NCI-H524 treated with DMSO at 0.1 percent for 48 hours (cell line): ENCODE measurements at regions not wholly inside any gene's neighbourhood (a gene's known extent, or its start where the extent isn't known, plus 50 kb on each side); places are given as distances from the start of the nearest gene placed in this dataset.

Experiments
- DNase-seq: peaks from one replicate; lab custom pipeline; 2025; lab: John Stamatoyannopoulos, UW

DNA sequence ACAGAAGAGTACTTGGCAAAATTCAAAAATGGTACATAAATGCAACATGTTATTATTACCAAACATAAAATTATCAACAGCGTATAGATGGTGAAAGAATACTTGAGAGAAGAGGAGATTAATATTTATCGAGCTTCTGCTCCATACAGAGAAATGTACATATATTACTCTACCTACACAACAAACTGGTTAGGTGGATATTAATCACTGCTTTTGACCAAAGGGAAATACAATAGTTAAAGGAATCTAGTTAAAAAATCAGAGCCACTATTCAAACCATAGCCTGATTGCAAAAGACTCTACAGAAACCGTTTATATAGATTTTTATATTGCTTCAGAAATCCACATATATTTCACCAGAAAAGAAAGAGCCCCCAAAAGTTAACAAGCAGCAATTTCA is 379.3 kb upstream of the PRMT6 start:
- DNase-seq: no peak

DNA sequence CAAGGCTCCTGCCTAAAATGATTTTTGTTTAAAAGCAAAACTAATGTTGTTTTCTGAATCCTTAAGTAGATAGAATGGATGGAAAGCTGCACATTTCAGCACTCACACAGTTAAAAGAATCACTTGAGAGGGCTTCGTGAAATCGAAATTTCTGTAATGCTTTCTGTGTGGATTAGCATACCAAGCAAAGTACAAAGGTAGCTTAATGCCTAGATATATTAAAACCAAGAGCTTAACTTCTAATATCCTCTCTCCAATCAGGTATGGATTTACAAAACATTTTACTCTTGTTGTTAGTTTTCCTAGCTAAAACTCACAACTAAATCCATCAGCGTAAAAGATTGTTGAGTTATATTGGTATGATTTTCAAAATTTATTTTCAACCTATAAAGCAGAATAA is 378.8 kb upstream of the PRMT6 start:
- DNase-seq: no peak

- DNase-seq: no peak
Measured at GRCh38 chr1:106678279-106679050, 378.0 kb upstream of the PRMT6 start.

DNA sequence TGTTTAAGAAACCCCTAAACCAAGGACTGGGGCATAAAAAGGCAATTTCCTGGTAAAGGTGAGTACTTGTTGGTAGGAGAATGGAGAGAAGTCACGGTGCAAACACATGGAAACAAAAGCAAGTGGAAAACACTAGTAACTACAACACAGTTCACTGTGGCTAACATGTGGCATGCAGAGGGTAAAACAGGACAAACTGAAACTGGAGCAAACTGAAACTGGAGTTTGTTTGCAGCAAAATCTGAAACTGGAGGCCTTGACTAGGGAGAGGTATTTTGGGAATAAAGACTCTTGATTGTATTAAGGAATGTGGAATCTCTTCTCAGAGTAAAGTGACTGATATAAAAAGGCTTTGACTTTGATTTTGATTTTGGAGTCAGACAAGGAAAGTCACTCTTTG is 376.3 kb upstream of the PRMT6 start:
- DNase-seq: no peak

DNA sequence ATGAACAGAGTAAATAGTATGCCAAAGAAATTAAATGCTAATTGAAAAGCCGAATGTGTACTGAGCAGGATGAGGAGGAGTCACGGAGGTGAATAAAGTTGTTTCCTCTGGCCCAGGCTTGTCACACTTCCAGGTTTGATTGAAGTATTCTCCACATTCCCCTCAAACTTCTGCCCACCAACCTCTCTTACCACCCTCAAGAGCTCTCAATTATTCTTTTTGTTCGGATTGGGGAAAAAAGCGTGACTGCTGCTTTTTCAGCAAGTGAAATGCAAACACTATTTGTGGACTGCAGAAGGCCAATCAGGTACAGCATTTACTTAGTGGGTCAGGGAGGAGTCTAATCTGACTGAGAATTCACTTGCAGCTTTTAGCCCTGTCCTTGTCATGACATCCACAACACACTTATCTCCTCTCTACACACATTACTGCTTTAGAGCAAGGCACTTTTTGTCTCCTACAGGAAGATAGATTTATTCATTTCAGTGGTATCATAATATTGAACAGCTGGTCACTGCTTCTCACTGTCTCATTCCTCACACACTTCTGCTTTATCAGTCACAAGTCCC is 375.6 kb upstream of the PRMT6 start:
- DNase-seq: no peak

DNA sequence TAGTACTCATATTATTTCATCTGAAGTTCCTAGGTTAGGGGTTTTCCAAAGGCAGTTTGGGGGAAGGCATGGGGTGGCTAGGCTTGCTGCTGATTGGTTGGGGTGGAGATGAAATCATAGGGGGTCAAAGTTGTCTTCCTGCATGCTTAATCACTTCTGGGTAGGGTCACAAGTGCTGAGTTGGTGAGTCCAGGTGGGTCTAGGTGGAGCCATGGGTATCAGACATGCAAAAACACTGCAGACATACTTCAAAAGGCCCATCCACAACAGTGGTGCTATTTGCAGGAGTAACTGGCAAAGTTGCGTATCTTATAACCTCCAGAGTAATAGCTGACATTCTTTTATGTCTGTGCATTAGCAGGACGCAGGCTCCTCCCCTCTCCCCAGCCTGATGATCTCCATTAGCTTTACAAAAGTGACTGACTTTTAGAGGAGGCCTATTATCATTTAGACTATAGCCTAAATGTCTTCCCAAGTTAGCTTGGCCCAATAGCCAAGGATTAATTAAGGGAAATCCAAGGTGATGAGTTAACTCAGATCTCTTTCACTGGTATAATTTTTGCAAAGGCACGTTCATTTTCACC is 374.4 kb upstream of the PRMT6 start:
- DNase-seq: no peak

GRCh38 chr1:106688446-106688845 is 368.0 kb upstream of the PRMT6 start:
- no peak for DNase-seq

GRCh38 chr1:106698660-106699059 is 357.8 kb upstream of the PRMT6 start:
- no peak for DNase-seq

DNA sequence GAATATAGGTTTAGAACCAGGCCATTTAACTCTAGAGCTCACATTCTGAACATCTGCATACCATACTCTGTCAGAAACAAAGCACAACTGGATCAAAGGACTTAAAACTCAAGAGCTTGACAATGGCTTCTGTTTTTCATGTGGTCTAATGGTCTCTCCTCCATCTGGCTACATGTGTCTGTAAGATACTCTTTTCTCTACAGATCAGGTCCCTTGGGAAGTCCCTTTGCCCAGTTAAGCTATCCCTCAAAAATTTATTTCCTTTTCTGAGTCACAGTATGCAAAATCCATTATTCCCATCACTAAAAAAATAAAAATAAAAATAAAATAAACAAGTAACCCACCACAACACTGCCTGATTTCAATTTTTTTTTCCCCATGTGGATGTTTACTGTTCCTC is 357.0 kb upstream of the PRMT6 start:
- peak; percentile 34 for DNase-seq

GRCh38 chr1:106700211-106700610 is 356.3 kb upstream of the PRMT6 start:
- no peak for DNase-seq

DNA sequence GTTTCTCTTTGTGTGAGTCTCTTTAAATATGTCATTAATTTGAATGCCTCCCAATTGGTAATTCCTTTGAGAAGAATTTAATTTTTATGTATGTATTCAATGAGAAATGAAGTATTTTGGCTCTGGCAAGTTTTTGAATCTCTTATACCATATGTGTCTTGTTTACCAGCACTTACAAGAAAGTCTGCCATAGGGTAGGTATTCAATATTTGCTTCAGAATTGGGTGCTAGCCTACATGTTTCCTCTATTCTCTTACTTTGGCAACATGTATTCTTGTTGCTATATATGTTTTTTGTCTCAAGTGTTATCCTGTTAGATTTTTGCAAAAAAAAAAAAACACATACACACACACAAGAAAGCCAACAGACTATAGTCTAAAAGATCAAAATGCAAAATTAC is 350.5 kb upstream of the PRMT6 start:
- DNase-seq: no peak

DNA sequence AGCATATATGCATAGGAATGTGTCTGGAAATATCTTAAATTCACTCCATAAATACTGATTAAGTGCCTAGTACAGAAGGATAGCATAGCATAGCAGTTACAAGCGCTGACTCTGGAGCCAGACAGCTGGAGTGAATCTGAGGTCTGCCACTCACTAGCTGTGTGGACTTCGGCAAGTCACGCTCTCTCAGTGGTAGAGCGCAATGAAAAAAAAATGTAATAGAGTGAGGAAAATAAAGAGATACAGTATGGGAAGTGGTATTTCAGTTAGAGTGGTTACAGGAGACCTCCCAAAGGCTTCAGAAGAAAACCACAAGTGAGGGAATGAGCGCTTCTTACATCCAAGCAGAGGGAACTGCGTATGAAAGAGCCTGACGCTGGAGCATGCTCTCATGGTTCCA is 338.9 kb upstream of the PRMT6 start:
- no peak for DNase-seq

- no peak for DNase-seq
Measured at GRCh38 chr1:106721790-106722189, 334.7 kb upstream of the PRMT6 start.

GRCh38 chr1:106722466-106722865 is 334.0 kb upstream of the PRMT6 start:
- no peak for DNase-seq

- no peak for DNase-seq
Measured at GRCh38 chr1:106727171-106727570, 329.3 kb upstream of the PRMT6 start.

DNA sequence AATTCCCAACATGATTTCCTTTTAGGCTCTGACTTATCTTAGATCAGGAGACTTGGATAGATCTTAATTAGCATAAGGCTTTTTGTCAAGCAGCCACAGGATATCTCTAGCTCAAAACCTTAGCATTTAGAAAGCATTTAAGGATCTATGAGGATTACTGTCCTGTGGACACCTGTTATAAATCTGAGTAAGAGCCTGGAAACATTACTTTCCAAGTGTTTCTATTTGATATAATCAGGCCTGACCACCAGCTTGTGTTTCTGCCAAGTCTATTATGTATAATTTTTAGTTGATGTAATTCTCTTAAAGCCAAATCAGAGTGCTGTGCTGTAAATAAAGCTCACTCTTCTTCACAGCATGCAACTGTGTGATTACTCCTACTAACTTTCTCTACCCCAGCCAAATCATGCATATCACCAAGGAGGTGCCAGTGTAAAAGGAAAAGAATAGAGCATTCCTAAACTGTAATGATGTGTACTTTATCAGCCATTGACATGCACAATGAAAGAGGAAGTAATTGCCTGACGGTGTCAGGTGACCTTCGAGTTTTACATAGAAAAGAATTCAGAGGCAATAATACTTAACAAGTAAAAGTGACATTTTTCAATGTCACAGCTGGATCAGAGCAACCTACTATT is 309.9 kb upstream of the PRMT6 start:
- peak; percentile 48 for DNase-seq

- DNase-seq: no peak
Measured at GRCh38 chr1:106747232-106747631, 309.2 kb upstream of the PRMT6 start.

DNA sequence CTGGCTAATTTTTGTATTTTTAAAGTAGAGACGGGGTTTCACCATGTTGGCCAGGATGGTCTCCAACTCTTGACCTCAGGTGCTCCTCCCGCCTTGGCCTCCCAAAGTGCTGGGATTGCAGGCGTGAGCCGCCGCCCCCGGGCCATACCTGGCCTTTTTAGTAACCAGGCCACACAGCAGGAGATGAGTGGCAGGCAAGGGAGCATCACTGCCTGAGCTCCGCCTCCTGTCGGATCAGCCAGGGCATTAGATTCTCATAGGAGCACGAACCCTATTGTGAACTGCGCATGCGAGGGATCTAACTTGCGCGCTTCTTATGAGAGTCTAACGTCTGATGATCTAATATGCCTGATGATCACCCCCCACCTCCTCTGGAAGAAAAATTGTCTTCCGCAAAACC is 308.7 kb upstream of the PRMT6 start:
- no peak for DNase-seq

- DNase-seq: no peak
Measured at GRCh38 chr1:106748606-106749005, 307.9 kb upstream of the PRMT6 start.

- no peak for DNase-seq
Measured at GRCh38 chr1:106749491-106749890, 307.0 kb upstream of the PRMT6 start.

GRCh38 chr1:106749906-106750305 is 306.6 kb upstream of the PRMT6 start:
- DNase-seq: no peak

GRCh38 chr1:106751002-106751401 is 305.5 kb upstream of the PRMT6 start:
- no peak for DNase-seq

DNA sequence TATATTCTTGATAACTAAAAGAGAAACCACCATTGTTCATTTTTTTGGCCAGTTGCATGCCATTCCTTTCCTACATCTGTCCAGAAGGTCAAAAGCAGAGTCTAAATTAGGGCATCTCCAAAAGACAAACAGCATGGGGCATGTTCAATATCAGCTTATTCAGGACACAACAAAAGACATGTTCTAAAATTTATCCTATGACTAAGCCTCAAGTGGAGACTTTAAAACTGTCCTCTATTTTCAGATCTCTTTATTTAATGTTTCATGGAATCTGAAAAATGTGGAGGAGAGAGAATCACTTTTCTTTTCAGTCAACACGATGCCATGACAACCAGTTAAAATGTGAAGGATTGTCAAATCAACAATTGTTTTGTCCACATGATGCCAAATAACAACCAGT is 303.4 kb upstream of the PRMT6 start:
- DNase-seq: no peak
